Kidney (tissue), 13 donors: ENCODE measurements at regions not wholly inside any gene's neighbourhood (a gene's known extent, or its start where the extent isn't known, plus 50 kb on each side); places are given as distances from the start of the nearest gene placed in this dataset.

Source experiments
- DNase-seq, 5 donors: peaks; one replicate each; pipeline ENCODE4 v3.0.0-alpha.2; 2013 to 2020
- FAIRE-seq: peaks from 2 replicates; lab custom pipeline; 2012; peaks lifted over from hg19 to GRCh38; lab: Jason Lieb, UNC
- H3K27ac ChIP-seq, 2 donors: one replicate each; pipeline ENCODE4 v1.7.0; 2013; ENCODE audit warnings: low read depth in 2 of 2, low read length in 2 of 2, inconsistent platforms in 1 of 2
- H3K27me3 ChIP-seq: one replicate; pipeline ENCODE4 v1.7.1; 2013; ENCODE audit warnings: low read length, inconsistent platforms; ENCODE audit not compliant: control insufficient read depth, insufficient read depth
- H3K36me3 ChIP-seq, 3 donors: one replicate each; pipeline versions ENCODE4 v1.7.0 to v1.7.1; 2013; ENCODE audit warnings: low read length in 3 of 3, control low read depth in 1 of 3, inconsistent platforms in 1 of 3; ENCODE audit not compliant: insufficient read depth in 3 of 3, control insufficient read depth in 2 of 3
- H3K4me1 ChIP-seq, 3 donors: one replicate each; pipeline versions ENCODE4 v1.7.0 to v1.7.1; 2013; ENCODE audit warnings: low read length in 3 of 3, inconsistent platforms in 1 of 3, low read depth in 1 of 3; ENCODE audit not compliant: control insufficient read depth in 2 of 3, insufficient read depth in 2 of 3
- H3K4me3 ChIP-seq, 3 donors: one replicate each; pipeline versions ENCODE4 v1.7.0 to v1.8.1; 2013; ENCODE audit warnings: low read length in 3 of 3, control low read depth in 1 of 3, inconsistent platforms in 1 of 3
- H3K9ac ChIP-seq, 3 donors: one replicate each; pipeline versions ENCODE4 v1.7.0 to v1.7.1; 2013; ENCODE audit warnings: low read length in 3 of 3, control low read depth in 1 of 3, inconsistent platforms in 1 of 3
- H3K9me3 ChIP-seq, 3 donors: one replicate each; pipeline versions ENCODE4 v1.7.0 to v1.7.1; 2013; ENCODE audit warnings: low read length in 3 of 3, control low read depth in 1 of 3, inconsistent platforms in 1 of 3; ENCODE audit not compliant: control insufficient read depth in 2 of 3, insufficient read depth in 1 of 3
- CTCF ChIP-seq: IDR thresholded peaks from 3 replicates; pipeline ENCODE4 v1.5.1; 2012; ENCODE audit warnings: mild to moderate bottlenecking, moderate library complexity, borderline replicate concordance; ENCODE audit not compliant: insufficient read depth; ENCODE audit errors: extremely low read depth
- intact Hi-C: fragments of 100-400 bp; cut with DNase I; formaldehyde crosslinking; loops from one replicate; pipeline ENCODE4 v1.11.1; 2022
- donor health status: control.
- donor health status: control.
- donor health status: control.
- donor health status: control.
- donor health status: control.
- donor health status: DM: yes; HTN: yes; CAD: no.
- donor health status: Normal renal cell carcinoma (clear cell type).

GRCh38 chr16:62177351-62178203, 141.3 kb upstream of the CDH8 start:
- Histone ChIP-seq H3K36me3 (no peaks in the 10 kb centered on the region), H3K27ac (no peak overlapping the region), H3K9me3 (no peaks in the 10 kb centered on the region), H3K4me1 (no peaks in the 10 kb centered on the region), H3K4me3 (no peak overlapping the region), H3K9ac (no peak overlapping the region), H3K27me3 (no peaks in the 10 kb centered on the region)
- no peak for TF ChIP-seq CTCF
- peak in 2 of 5 donors; percentile 4 to 24 for DNase-seq
- intact Hi-C loops, result no loop called here
- no peak for FAIRE-seq

- no peak for TF ChIP-seq CTCF
- intact Hi-C loops, result no loop called here
Observed at GRCh38 chr16:62170642-62171041, 134.4 kb upstream of the CDH8 start.

GRCh38 chr16:62167551-62167950, 131.3 kb upstream of the CDH8 start:
- no peak for FAIRE-seq

More at GRCh38 chr16:62170642-62171041, 134.4 kb upstream of the CDH8 start:
- FAIRE-seq, result no peak
- Histone ChIP-seq H3K9me3 (peaks cover 0 to 5% (median 0%) of the 10 kb centered on the region in 3 donors), H3K9ac (no peak overlapping the region), H3K27ac (no peak overlapping the region), H3K36me3 (no peaks in the 10 kb centered on the region), H3K4me1 (no peaks in the 10 kb centered on the region), H3K4me3 (no peak overlapping the region), H3K27me3 (no peaks in the 10 kb centered on the region)
- no peak for DNase-seq

More at GRCh38 chr16:62167551-62167950, 131.3 kb upstream of the CDH8 start:
- Histone ChIP-seq H3K36me3 (no peaks in the 10 kb centered on the region), H3K9me3 (peaks cover 0 to 5% (median 0%) of the 10 kb centered on the region in 3 donors), H3K4me3 (no peak overlapping the region), H3K27me3 (no peaks in the 10 kb centered on the region), H3K9ac (no peak overlapping the region), H3K27ac (no peak overlapping the region), H3K4me1 (no peaks in the 10 kb centered on the region)
- no peak for TF ChIP-seq CTCF
- intact Hi-C loops, result no loop called here
- DNase-seq, result no peak
